LNCaP clone FGC (cell line): ENCODE measurements at regions not wholly inside any gene's neighbourhood (a gene's known extent, or its start where the extent isn't known, plus 50 kb on each side); places are given as distances from the start of the nearest gene placed in this dataset.

Experiments used
- DNase-seq: peaks from one replicate; pipeline ENCODE4 v3.0.0-alpha.2; 2011; ENCODE audit warnings: low read depth
- H3K4me3 ChIP-seq: 2 replicates; pipeline ENCODE4 v1.5.1; 2011; ENCODE audit warnings: mild to moderate bottlenecking, low read depth, low read length, control low read depth
- CTCF ChIP-seq: IDR thresholded peaks from 2 replicates; pipeline ENCODE4 v1.5.1; 2012; ENCODE audit warnings: mild to moderate bottlenecking; ENCODE audit not compliant: control insufficient read depth, insufficient read depth; ENCODE audit errors: extremely low read depth

- no peak for DNase-seq
- H3K4me3 ChIP-seq: no peak overlapping the region
- no peak for TF ChIP-seq CTCF
These were observed 99.1 kb downstream of the UQCRFS1 start for GRCh38 chr19:29113838-29114237.

- no peak overlapping the region for H3K4me3 ChIP-seq
- no peak for TF ChIP-seq CTCF
These were observed 101.4 kb downstream of the UQCRFS1 start for GRCh38 chr19:29111576-29111975.

GRCh38 chr19:29107831-29108230, 105.1 kb downstream of the UQCRFS1 start:
- no peak for DNase-seq
- no peak for TF ChIP-seq CTCF
- no peak overlapping the region for H3K4me3 ChIP-seq

More at GRCh38 chr19:29111576-29111975, 101.4 kb downstream of the UQCRFS1 start:
- no peak for DNase-seq

- no peak for TF ChIP-seq CTCF
- no peak overlapping the region for H3K4me3 ChIP-seq
- no peak for DNase-seq
These were observed 106.5 kb downstream of the UQCRFS1 start for GRCh38 chr19:29106346-29106885.

GRCh38 chr19:29105629-29106292, 107.2 kb downstream of the UQCRFS1 start:
- H3K4me3 ChIP-seq: no peak overlapping the region
- no peak for DNase-seq
- no peak for TF ChIP-seq CTCF

GRCh38 chr19:29104605-29105241, 108.2 kb downstream of the UQCRFS1 start:
- DNase-seq: no peak
- no peak overlapping the region for H3K4me3 ChIP-seq
- TF ChIP-seq CTCF: no peak
